ENCODE measurements at regions not wholly inside any gene's neighbourhood (a gene's known extent, or its start where the extent isn't known, plus 50 kb on each side); places are given as distances from the start of the nearest gene placed in this dataset.

GRCh38 chr5:15447209-15447608, 52.8 kb upstream of the FBXL7 start:
- H3K9me3 Mint-ChIP-seq: no peaks in the 10 kb centered on the region
- TF ChIP-seq CTCF (IDR thresholded peaks at IDR 0.05; ENCODE audit: unreplicated experiment in 3 of 3): no peak
- no peaks in the 10 kb centered on the region for H3K36me3 Mint-ChIP-seq (ENCODE audit: low read depth)
- H3K4me1 Mint-ChIP-seq: no peaks in the 10 kb centered on the region
- H3K27ac Mint-ChIP-seq: no peak overlapping the region
- H3K4me3 Mint-ChIP-seq: no peak overlapping the region
- H3K27me3 Mint-ChIP-seq (ENCODE audit: low read depth): peaks cover 5% of the 10 kb centered on the region

GRCh38 chr5:15446552-15446951, 53.4 kb upstream of the FBXL7 start:
- no peak for TF ChIP-seq CTCF (IDR thresholded peaks at IDR 0.05; ENCODE audit: unreplicated experiment in 3 of 3)
- Mint-ChIP-seq H3K36me3 (ENCODE audit: low read depth) (no peaks in the 10 kb centered on the region), H3K27me3 (ENCODE audit: low read depth) (peaks cover 5% of the 10 kb centered on the region), H3K27ac (no peak overlapping the region), H3K4me3 (no peak overlapping the region), H3K9me3 (no peaks in the 10 kb centered on the region), H3K4me1 (no peaks in the 10 kb centered on the region)

GRCh38 chr5:15442193-15442570, 57.8 kb upstream of the FBXL7 start:
- Mint-ChIP-seq H3K4me3 (no peak overlapping the region), H3K4me1 (peaks cover 5% of the 10 kb centered on the region), H3K27me3 (ENCODE audit: low read depth) (peaks cover 14% of the 10 kb centered on the region), H3K36me3 (ENCODE audit: low read depth) (no peaks in the 10 kb centered on the region), H3K27ac (no peak overlapping the region), H3K9me3 (no peaks in the 10 kb centered on the region)
- TF ChIP-seq CTCF (IDR thresholded peaks at IDR 0.05; ENCODE audit: unreplicated experiment in 3 of 3): no peak

GRCh38 chr5:15441433-15442192, 58.4 kb upstream of the FBXL7 start:
- no peaks in the 10 kb centered on the region for H3K36me3 Mint-ChIP-seq (ENCODE audit: low read depth)
- H3K9me3 Mint-ChIP-seq: no peaks in the 10 kb centered on the region
- TF ChIP-seq CTCF (IDR thresholded peaks at IDR 0.05; ENCODE audit: unreplicated experiment in 3 of 3): no peak
- peaks cover 5% of the 10 kb centered on the region for H3K4me1 Mint-ChIP-seq
- H3K27me3 Mint-ChIP-seq (ENCODE audit: low read depth): peaks cover 14% of the 10 kb centered on the region
- no peak overlapping the region for H3K4me3 Mint-ChIP-seq
- no peak overlapping the region for H3K27ac Mint-ChIP-seq

- no peaks in the 10 kb centered on the region for H3K9me3 Mint-ChIP-seq
- no peaks in the 10 kb centered on the region for H3K36me3 Mint-ChIP-seq (ENCODE audit: low read depth)
Measured at GRCh38 chr5:15440434-15440833, 59.5 kb upstream of the FBXL7 start.

More at GRCh38 chr5:15440434-15440833, 59.5 kb upstream of the FBXL7 start:
- Mint-ChIP-seq H3K4me1 (peaks cover 5% of the 10 kb centered on the region), H3K4me3 (no peak overlapping the region), H3K27ac (no peak overlapping the region), H3K27me3 (ENCODE audit: low read depth) (peaks cover 14% of the 10 kb centered on the region)
- no peak for TF ChIP-seq CTCF (IDR thresholded peaks at IDR 0.05; ENCODE audit: unreplicated experiment in 3 of 3)

Measured in nephron (organoid).